ENCODE measurements at regions not wholly inside any gene's neighbourhood (a gene's known extent, or its start where the extent isn't known, plus 50 kb on each side); places are given as distances from the start of the nearest gene placed in this dataset.

GRCh38 chr16:86142801-86143236, 243.9 kb downstream of the IRF8 start (continued):
- 0 out of 2 replicates have a peak, but pooled peaks have one; percentile 14 for TF ChIP-seq ZNF592 (IDR thresholded peaks at IDR 0.05)
- TF ChIP-seq, protein P1, sequence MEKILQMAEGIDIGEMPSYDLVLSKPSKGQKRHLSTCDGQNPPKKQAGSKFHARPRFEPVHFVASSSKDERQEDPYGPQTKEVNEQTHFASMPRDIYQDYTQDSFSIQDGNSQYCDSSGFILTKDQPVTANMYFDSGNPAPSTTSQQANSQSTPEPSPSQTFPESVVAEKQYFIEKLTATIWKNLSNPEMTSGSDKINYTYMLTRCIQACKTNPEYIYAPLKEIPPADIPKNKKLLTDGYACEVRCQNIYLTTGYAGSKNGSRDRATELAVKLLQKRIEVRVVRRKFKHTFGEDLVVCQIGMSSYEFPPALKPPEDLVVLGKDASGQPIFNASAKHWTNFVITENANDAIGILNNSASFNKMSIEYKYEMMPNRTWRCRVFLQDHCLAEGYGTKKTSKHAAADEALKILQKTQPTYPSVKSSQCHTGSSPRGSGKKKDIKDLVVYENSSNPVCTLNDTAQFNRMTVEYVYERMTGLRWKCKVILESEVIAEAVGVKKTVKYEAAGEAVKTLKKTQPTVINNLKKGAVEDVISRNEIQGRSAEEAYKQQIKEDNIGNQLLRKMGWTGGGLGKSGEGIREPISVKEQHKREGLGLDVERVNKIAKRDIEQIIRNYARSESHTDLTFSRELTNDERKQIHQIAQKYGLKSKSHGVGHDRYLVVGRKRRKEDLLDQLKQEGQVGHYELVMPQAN (conservative IDR thresholded peaks at IDR 0.05) = no peak
- no peak for TF ChIP-seq ZBTB11 (CRISPR knock-in tag; IDR thresholded peaks at IDR 0.05)
- peak; percentile 46 to 47; a peak in 2 of 4 replicates for TF ChIP-seq IKZF2 (IDR thresholded peaks at IDR 0.05)
- peak; percentile 60 for TF ChIP-seq MTA2 (IDR thresholded peaks at IDR 0.05; ENCODE audit: low read depth)
- no peak for TF ChIP-seq SREBF1 (IDR thresholded peaks at IDR 0.05; ENCODE audit: low read length)
- peak; percentile 19 for TF ChIP-seq MEF2B (IDR thresholded peaks at IDR 0.05; ENCODE audit: partially characterized antibody, poor library complexity, severe bottlenecking)
- TF ChIP-seq, protein P2, sequence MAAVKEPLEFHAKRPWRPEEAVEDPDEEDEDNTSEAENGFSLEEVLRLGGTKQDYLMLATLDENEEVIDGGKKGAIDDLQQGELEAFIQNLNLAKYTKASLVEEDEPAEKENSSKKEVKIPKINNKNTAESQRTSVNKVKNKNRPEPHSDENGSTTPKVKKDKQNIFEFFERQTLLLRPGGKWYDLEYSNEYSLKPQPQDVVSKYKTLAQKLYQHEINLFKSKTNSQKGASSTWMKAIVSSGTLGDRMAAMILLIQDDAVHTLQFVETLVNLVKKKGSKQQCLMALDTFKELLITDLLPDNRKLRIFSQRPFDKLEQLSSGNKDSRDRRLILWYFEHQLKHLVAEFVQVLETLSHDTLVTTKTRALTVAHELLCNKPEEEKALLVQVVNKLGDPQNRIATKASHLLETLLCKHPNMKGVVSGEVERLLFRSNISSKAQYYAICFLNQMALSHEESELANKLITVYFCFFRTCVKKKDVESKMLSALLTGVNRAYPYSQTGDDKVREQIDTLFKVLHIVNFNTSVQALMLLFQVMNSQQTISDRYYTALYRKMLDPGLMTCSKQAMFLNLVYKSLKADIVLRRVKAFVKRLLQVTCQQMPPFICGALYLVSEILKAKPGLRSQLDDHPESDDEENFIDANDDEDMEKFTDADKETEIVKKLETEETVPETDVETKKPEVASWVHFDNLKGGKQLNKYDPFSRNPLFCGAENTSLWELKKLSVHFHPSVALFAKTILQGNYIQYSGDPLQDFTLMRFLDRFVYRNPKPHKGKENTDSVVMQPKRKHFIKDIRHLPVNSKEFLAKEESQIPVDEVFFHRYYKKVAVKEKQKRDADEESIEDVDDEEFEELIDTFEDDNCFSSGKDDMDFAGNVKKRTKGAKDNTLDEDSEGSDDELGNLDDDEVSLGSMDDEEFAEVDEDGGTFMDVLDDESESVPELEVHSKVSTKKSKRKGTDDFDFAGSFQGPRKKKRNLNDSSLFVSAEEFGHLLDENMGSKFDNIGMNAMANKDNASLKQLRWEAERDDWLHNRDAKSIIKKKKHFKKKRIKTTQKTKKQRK (IDR thresholded peaks at IDR 0.05; ENCODE audit: low read depth, low read length) = no peak
- no peak for TF ChIP-seq EED (IDR thresholded peaks at IDR 0.05; ENCODE audit: low read depth)
- TF ChIP-seq PAX8 (IDR thresholded peaks at IDR 0.05) = no peak
- no peak for TF ChIP-seq CREM (IDR thresholded peaks at IDR 0.05; ENCODE audit: low read depth)
- 0 out of 2 replicates have a peak, but pooled peaks have one; percentile 8 for TF ChIP-seq BCL11A (IDR thresholded peaks at IDR 0.05; ENCODE audit: low read depth, low read length)
- peak; percentile 56 for TF ChIP-seq IKZF1 (conservative IDR thresholded peaks at IDR 0.05)
- peak; percentile 93 for TF ChIP-seq NR2F1 (conservative IDR thresholded peaks at IDR 0.05)

All from GM12878 (cell line).